ENCODE measurements at regions not wholly inside any gene's neighbourhood (a gene's known extent, or its start where the extent isn't known, plus 50 kb on each side); places are given as distances from the start of the nearest gene placed in this dataset.

GRCh38 chr3:191529992-191530391 lies 69.0 kb downstream of the PYDC2 start:
- TF ChIP-seq CTCF (IDR thresholded peaks at IDR 0.05) = no peak
- no peak for TF ChIP-seq POLR2A (IDR thresholded peaks at IDR 0.05)
- no peak for TF ChIP-seq EP300 (IDR thresholded peaks at IDR 0.05)

All from ovary (tissue), 3 donors.